ENCODE measurements at regions not wholly inside any gene's neighbourhood (a gene's known extent, or its start where the extent isn't known, plus 50 kb on each side); places are given as distances from the start of the nearest gene placed in this dataset.
"Not testable (repeated sequence)": the region's sequence is repeated elsewhere in the genome, so short reads cannot be mapped to it uniquely, and the experiment has no call there.

DNA sequence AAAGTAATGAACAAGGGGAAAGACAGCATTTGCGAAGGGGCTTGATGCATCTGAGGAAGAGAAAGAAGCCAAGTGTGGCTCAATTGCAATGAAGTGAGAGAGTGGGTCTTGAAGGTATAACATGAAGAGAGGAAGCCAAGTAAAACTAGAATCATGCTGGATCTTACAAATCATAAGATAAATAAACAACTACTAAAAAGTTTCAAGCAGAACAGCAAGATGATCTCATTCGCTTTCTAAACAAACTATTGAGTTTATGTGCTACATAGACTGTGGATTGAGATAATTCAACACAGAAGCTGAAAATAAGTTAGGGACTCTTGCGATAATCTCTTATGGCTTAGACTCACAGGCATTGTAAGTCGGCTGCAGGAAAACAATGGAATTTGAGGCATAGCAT lies 1310.5 kb upstream of the NRXN1 start (continued):
- TF ChIP-seq NANOG (IDR thresholded peaks at IDR 0.05; ENCODE audit: borderline replicate concordance) (no peak), JUNB (IDR thresholded peaks at IDR 0.05; ENCODE audit: unreplicated experiment) (no peak)
- TF ChIP-seq, protein P1, sequence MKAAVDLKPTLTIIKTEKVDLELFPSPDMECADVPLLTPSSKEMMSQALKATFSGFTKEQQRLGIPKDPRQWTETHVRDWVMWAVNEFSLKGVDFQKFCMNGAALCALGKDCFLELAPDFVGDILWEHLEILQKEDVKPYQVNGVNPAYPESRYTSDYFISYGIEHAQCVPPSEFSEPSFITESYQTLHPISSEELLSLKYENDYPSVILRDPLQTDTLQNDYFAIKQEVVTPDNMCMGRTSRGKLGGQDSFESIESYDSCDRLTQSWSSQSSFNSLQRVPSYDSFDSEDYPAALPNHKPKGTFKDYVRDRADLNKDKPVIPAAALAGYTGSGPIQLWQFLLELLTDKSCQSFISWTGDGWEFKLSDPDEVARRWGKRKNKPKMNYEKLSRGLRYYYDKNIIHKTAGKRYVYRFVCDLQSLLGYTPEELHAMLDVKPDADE (IDR thresholded peaks at IDR 0.05): no peak

DNA sequence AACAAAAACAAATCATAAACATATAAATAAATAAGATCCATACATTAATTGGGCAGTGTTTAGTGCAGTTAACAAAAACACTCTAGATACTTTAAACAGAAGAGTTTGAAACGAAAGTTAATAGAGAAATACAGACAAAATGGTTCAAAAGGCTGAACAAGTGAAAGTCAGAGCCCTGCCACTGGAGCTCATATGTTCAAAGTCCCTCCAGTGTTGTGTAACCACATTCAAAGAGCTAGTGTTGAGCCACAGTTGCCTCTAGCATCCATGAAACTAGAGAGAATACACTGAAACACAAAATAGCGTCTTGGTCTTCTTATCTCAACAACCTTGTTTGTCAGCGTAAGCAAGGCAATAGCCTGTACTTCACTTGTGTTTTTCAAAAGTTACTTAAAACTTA lies 1309.8 kb upstream of the NRXN1 start:
- no peak for ATAC-seq
- Histone ChIP-seq H3K36me3 (ENCODE audit: insufficient read depth) (no peaks in the 10 kb centered on the region), H3K79me2 (replicated peaks; ENCODE audit: insufficient read depth) (no peaks in the 10 kb centered on the region), H3K27ac (ENCODE audit: low read depth) (no peak overlapping the region), H3K4me2 (no peak overlapping the region), H4K20me1 (replicated peaks; ENCODE audit: insufficient read depth) (no peaks in the 10 kb centered on the region), H3K27me3 (ENCODE audit: insufficient read depth) (no peaks in the 10 kb centered on the region), H3K4me1 (ENCODE audit: insufficient read depth) (peaks cover 68% of the 10 kb centered on the region), H3F3A (replicated peaks; ENCODE audit: low read depth) (no peaks in the 10 kb centered on the region), H3K9me2 (ENCODE audit: insufficient read depth) (no peaks in the 10 kb centered on the region), H2AFZ (no peak overlapping the region), H3K4me3 (no peak overlapping the region)
- Mint-ChIP-seq H3K4me1 (peaks cover 68% of the 10 kb centered on the region), H3K27ac (no peak overlapping the region), H3K27me3 (ENCODE audit: insufficient read depth, low read depth, poor library complexity) (peaks cover 4% of the 10 kb centered on the region), H3K36me3 (ENCODE audit: low read depth) (no peaks in the 10 kb centered on the region), H3K9me3 (no peaks in the 10 kb centered on the region), H3K4me3 (no peak overlapping the region)
- DNase-seq (ENCODE audit: low spot score): no peak
- no peak for TF ChIP-seq CREB1 (CRISPR knock-in tag; IDR thresholded peaks at IDR 0.05; ENCODE audit: low read depth)
- TF ChIP-seq, protein P2, sequence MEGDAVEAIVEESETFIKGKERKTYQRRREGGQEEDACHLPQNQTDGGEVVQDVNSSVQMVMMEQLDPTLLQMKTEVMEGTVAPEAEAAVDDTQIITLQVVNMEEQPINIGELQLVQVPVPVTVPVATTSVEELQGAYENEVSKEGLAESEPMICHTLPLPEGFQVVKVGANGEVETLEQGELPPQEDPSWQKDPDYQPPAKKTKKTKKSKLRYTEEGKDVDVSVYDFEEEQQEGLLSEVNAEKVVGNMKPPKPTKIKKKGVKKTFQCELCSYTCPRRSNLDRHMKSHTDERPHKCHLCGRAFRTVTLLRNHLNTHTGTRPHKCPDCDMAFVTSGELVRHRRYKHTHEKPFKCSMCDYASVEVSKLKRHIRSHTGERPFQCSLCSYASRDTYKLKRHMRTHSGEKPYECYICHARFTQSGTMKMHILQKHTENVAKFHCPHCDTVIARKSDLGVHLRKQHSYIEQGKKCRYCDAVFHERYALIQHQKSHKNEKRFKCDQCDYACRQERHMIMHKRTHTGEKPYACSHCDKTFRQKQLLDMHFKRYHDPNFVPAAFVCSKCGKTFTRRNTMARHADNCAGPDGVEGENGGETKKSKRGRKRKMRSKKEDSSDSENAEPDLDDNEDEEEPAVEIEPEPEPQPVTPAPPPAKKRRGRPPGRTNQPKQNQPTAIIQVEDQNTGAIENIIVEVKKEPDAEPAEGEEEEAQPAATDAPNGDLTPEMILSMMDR (conservative IDR thresholded peaks at IDR 0.05; ENCODE audit: low read depth in 2 of 2): no peak
- TF ChIP-seq STAT1 (IDR thresholded peaks at IDR 0.05; ENCODE audit: unreplicated experiment): no peak
- no peak for TF ChIP-seq POLR2AphosphoS5 (IDR thresholded peaks at IDR 0.05; ENCODE audit: low read depth)

- H3F3A ChIP-seq (replicated peaks; ENCODE audit: low read depth): no peaks in the 10 kb centered on the region
- H3K4me1 ChIP-seq (ENCODE audit: insufficient read depth): peaks cover 69% of the 10 kb centered on the region
- H4K20me1 ChIP-seq (replicated peaks; ENCODE audit: insufficient read depth): no peaks in the 10 kb centered on the region
- peak; percentile 52; the same call in 2 of the 3 replicates for ATAC-seq
- no peak overlapping the region for H3K4me3 ChIP-seq
- H3K27ac Mint-ChIP-seq: peak overlapping the region; percentile 84
- no peaks in the 10 kb centered on the region for H3K79me2 ChIP-seq (replicated peaks; ENCODE audit: insufficient read depth)
- no peaks in the 10 kb centered on the region for H3K9me2 ChIP-seq (ENCODE audit: insufficient read depth)
- no peaks in the 10 kb centered on the region for H3K27me3 ChIP-seq (ENCODE audit: insufficient read depth)
- peaks cover 2% of the 10 kb centered on the region for H3K27me3 Mint-ChIP-seq (ENCODE audit: insufficient read depth, low read depth, poor library complexity)
- H3K36me3 Mint-ChIP-seq (ENCODE audit: low read depth): no peaks in the 10 kb centered on the region
- H3K4me3 Mint-ChIP-seq: no peak overlapping the region
- H3K4me2 ChIP-seq: no peak overlapping the region
- H3K36me3 ChIP-seq (ENCODE audit: insufficient read depth): no peaks in the 10 kb centered on the region
- peak overlapping the region; percentile 24; the same call in 1 of the 2 replicates for H3K27ac ChIP-seq (ENCODE audit: low read depth)
- peaks cover 65% of the 10 kb centered on the region for H3K4me1 Mint-ChIP-seq
- peak; percentile 17 for DNase-seq (ENCODE audit: low spot score)
- TF ChIP-seq, protein P2 (conservative IDR thresholded peaks at IDR 0.05; ENCODE audit: low read depth in 2 of 2): peak in 1 of 2 experiments; percentile 50; a peak in 2 of 4 replicates
- TF ChIP-seq, protein P3, sequence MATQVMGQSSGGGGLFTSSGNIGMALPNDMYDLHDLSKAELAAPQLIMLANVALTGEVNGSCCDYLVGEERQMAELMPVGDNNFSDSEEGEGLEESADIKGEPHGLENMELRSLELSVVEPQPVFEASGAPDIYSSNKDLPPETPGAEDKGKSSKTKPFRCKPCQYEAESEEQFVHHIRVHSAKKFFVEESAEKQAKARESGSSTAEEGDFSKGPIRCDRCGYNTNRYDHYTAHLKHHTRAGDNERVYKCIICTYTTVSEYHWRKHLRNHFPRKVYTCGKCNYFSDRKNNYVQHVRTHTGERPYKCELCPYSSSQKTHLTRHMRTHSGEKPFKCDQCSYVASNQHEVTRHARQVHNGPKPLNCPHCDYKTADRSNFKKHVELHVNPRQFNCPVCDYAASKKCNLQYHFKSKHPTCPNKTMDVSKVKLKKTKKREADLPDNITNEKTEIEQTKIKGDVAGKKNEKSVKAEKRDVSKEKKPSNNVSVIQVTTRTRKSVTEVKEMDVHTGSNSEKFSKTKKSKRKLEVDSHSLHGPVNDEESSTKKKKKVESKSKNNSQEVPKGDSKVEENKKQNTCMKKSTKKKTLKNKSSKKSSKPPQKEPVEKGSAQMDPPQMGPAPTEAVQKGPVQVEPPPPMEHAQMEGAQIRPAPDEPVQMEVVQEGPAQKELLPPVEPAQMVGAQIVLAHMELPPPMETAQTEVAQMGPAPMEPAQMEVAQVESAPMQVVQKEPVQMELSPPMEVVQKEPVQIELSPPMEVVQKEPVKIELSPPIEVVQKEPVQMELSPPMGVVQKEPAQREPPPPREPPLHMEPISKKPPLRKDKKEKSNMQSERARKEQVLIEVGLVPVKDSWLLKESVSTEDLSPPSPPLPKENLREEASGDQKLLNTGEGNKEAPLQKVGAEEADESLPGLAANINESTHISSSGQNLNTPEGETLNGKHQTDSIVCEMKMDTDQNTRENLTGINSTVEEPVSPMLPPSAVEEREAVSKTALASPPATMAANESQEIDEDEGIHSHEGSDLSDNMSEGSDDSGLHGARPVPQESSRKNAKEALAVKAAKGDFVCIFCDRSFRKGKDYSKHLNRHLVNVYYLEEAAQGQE (IDR thresholded peaks at IDR 0.05; ENCODE audit: unreplicated experiment): no peak
- H3K9me3 Mint-ChIP-seq: no peaks in the 10 kb centered on the region
- H2AFZ ChIP-seq: peak overlapping the region; percentile 74; the same call in 1 of the 2 replicates
These were observed 1308.2 kb upstream of the NRXN1 start for GRCh38 chr2:52340171-52340570.

DNA sequence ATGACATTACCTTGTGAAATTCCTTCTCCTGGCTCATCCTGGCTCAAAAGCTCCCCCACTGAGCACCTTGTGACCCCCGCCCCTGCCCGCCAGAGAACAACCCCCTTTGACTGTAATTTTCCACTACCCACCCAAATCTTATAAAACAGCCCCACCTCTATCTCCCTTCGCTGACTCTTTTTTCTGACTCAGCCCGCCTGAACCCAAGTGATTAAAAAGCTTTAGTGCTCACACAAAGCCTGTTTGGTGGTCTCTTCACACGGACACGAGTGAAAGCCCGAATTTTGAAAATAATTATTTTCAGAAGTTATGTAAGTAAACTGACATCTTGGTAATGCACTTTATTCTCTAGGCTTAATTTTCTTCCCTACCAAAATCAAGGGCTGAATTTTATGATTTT lies 1305.9 kb upstream of the NRXN1 start:
- H3K4me3 Mint-ChIP-seq: peak overlapping the region; percentile 49
- H3K36me3 ChIP-seq (ENCODE audit: insufficient read depth); H4K20me1 ChIP-seq (replicated peaks; ENCODE audit: insufficient read depth); ATAC-seq; H3F3A ChIP-seq (replicated peaks; ENCODE audit: low read depth); H3K9me2 ChIP-seq (ENCODE audit: insufficient read depth); H3K27me3 ChIP-seq (ENCODE audit: insufficient read depth); H3K27me3 Mint-ChIP-seq (ENCODE audit: insufficient read depth, low read depth, poor library complexity); H3K9me3 Mint-ChIP-seq; H3K79me2 ChIP-seq (replicated peaks; ENCODE audit: insufficient read depth); H3K36me3 Mint-ChIP-seq (ENCODE audit: low read depth); H2AFZ ChIP-seq: not testable (repeated sequence)
- H3K4me1 Mint-ChIP-seq: peaks cover 47% of the 10 kb centered on the region
- DNase-seq (ENCODE audit: low spot score): peak; percentile 38
- H3K4me2 ChIP-seq: peak overlapping the region; percentile 37
- H3K4me3 ChIP-seq: peak overlapping the region; percentile 27
- peak overlapping the region; percentile 96 for H3K27ac Mint-ChIP-seq
- H3K4me1 ChIP-seq (ENCODE audit: insufficient read depth): peaks cover 52% of the 10 kb centered on the region
- peak overlapping the region; percentile 77; the same call in 1 of the 2 replicates for H3K27ac ChIP-seq (ENCODE audit: low read depth)

Measured in GM23338 (cell line).